ENCODE measurements at regions not wholly inside any gene's neighbourhood (a gene's known extent, or its start where the extent isn't known, plus 50 kb on each side); places are given as distances from the start of the nearest gene placed in this dataset.

DNA sequence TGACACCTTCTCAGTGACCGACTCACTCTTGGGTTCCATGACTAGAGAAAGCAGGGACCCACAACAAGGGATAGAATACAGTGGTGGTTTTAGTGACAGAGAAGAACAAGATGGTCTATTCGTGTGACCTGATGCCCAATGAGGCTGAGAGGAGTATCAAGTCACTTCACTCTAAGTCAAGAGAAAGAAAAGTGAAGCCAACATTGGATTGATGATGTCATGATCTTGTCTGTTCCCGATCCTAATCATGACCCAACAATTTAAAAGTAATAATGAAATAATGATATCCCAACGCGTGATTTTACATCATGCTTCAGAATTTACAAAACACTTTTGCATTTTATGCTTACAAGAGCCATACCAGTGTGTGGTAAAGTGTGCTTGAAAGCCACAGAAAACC lies 155.6 kb upstream of the POU3F3 start:
- TF ChIP-seq, protein P1, sequence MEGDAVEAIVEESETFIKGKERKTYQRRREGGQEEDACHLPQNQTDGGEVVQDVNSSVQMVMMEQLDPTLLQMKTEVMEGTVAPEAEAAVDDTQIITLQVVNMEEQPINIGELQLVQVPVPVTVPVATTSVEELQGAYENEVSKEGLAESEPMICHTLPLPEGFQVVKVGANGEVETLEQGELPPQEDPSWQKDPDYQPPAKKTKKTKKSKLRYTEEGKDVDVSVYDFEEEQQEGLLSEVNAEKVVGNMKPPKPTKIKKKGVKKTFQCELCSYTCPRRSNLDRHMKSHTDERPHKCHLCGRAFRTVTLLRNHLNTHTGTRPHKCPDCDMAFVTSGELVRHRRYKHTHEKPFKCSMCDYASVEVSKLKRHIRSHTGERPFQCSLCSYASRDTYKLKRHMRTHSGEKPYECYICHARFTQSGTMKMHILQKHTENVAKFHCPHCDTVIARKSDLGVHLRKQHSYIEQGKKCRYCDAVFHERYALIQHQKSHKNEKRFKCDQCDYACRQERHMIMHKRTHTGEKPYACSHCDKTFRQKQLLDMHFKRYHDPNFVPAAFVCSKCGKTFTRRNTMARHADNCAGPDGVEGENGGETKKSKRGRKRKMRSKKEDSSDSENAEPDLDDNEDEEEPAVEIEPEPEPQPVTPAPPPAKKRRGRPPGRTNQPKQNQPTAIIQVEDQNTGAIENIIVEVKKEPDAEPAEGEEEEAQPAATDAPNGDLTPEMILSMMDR (IDR thresholded peaks at IDR 0.05; ENCODE audit: low read length): no peak
- TF ChIP-seq EZH2 (optimal IDR thresholded peaks at IDR 0.05; ENCODE audit: low read depth, low read length) (no peak), EZH2phosphoT487 (IDR thresholded peaks at IDR 0.05; ENCODE audit: low read length) (no peak)
- Histone ChIP-seq H3K27me3 (replicated peaks; ENCODE audit: insufficient read depth, low read length) (no peaks in the 10 kb centered on the region), H3K36me3 (replicated peaks; ENCODE audit: insufficient read depth, low read length) (no peaks in the 10 kb centered on the region), H3K4me2 (ENCODE audit: low read depth, low read length) (no peak overlapping the region), H3K9ac (ENCODE audit: low read length) (no peak overlapping the region), H3K9me3 (replicated peaks; ENCODE audit: insufficient read depth, low read length) (no peaks in the 10 kb centered on the region), H2AFZ (ENCODE audit: low read length) (no peak overlapping the region), H4K20me1 (ENCODE audit: insufficient read depth, low read length) (no peaks in the 10 kb centered on the region), H3K4me3 (ENCODE audit: low read length) (no peak overlapping the region), H3K79me2 (ENCODE audit: low read length) (no peaks in the 10 kb centered on the region), H3F3A (ENCODE audit: insufficient read depth, low read length) (no peaks in the 10 kb centered on the region), H3K9me2 (replicated peaks; ENCODE audit: insufficient read depth, low read length) (no peaks in the 10 kb centered on the region), H3K4me1 (ENCODE audit: low read length) (no peaks in the 10 kb centered on the region), H3K27ac (ENCODE audit: low read length) (no peak overlapping the region)
- no peak for DNase-seq

DNA sequence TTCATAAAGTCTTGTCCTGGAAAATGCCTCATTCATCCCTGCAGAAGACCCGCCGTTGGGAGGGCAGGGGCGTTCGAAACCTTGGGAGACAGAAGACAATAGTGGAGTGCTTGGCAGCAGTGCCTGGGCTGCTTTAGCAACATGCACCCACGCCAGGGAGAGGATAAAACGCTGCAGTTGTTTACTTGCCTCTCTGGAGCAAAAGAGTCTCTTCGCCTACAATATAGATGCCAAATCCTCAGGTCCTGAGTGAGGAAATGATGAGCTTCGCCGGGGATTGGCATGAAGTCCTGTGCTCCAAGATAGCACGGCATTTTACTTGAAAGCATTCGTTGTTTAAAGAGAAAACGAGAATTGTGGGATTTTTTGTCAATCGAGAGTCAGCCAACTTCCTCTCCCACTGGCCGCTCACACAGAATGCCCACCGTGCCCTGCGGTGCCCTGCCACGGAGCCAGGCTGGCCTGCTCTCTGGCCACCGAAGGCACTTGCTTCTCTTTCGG lies 152.5 kb upstream of the POU3F3 start:
- H3K27me3 ChIP-seq (replicated peaks; ENCODE audit: insufficient read depth, low read length): no peaks in the 10 kb centered on the region
- TF ChIP-seq EZH2 (optimal IDR thresholded peaks at IDR 0.05; ENCODE audit: low read depth, low read length) (no peak), EZH2phosphoT487 (IDR thresholded peaks at IDR 0.05; ENCODE audit: low read length) (no peak)
- TF ChIP-seq, protein P1 (IDR thresholded peaks at IDR 0.05; ENCODE audit: low read length): no peak

DNA sequence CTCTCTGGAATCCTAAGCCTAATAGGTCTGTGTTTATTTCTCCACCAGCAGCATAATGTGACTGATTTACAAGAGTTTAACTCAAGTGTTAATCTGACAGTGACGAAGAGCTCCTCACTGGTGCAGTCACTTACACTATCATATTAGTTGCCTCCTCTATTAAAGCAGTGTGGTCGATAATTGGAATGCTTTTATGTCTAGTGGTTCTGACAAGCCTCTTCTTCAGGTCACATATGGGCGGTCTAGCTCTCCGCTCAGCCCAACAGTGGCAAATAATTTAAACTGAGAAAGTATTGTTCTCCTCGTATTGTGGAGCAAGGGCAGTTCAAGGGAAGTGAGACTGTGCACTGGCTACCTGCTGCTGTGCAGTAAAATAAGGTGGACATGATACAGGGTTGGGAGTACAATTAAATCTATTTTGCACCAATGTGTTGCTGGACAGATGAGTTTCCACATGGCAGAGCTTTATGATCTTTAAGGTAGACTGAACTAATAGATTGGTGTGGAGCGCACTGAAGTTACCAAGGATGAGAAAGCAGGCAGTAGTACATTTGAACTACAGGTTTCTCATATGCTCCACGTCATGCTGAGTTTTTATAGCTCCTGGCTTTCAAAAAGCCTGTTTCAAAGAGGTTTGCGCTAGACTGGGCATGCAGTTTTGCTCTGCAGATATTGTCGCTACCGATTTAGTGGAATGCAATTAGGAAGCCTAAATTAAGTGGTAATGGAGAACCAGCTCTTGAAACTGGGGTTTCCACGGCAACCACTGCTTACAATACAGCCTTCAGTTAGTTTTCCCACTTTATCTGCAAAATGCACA lies 151.7 kb upstream of the POU3F3 start:
- H3K9me3 ChIP-seq (replicated peaks; ENCODE audit: insufficient read depth, low read length): no peaks in the 10 kb centered on the region
- no peaks in the 10 kb centered on the region for H4K20me1 ChIP-seq (ENCODE audit: insufficient read depth, low read length)
- H3K4me2 ChIP-seq (ENCODE audit: low read depth, low read length): no peak overlapping the region
- H3K9me2 ChIP-seq (replicated peaks; ENCODE audit: insufficient read depth, low read length): no peaks in the 10 kb centered on the region
- DNase-seq: no peak
- no peaks in the 10 kb centered on the region for H3K79me2 ChIP-seq (ENCODE audit: low read length)
- no peaks in the 10 kb centered on the region for H3K4me1 ChIP-seq (ENCODE audit: low read length)
- H3F3A ChIP-seq (ENCODE audit: insufficient read depth, low read length): no peaks in the 10 kb centered on the region
- H2AFZ ChIP-seq (ENCODE audit: low read length): no peak overlapping the region
- TF ChIP-seq, protein P1 (IDR thresholded peaks at IDR 0.05; ENCODE audit: low read length): no peak
- no peak for TF ChIP-seq EZH2 (optimal IDR thresholded peaks at IDR 0.05; ENCODE audit: low read depth, low read length)
- no peak for TF ChIP-seq EZH2phosphoT487 (IDR thresholded peaks at IDR 0.05; ENCODE audit: low read length)
- H3K36me3 ChIP-seq (replicated peaks; ENCODE audit: insufficient read depth, low read length): no peaks in the 10 kb centered on the region
- no peaks in the 10 kb centered on the region for H3K27me3 ChIP-seq (replicated peaks; ENCODE audit: insufficient read depth, low read length)
- H3K4me3 ChIP-seq (ENCODE audit: low read length): no peak overlapping the region
- no peak overlapping the region for H3K27ac ChIP-seq (ENCODE audit: low read length)
- H3K9ac ChIP-seq (ENCODE audit: low read length): no peak overlapping the region

More for the DNA sequence above, 152.5 kb upstream of the POU3F3 start:
- H3K36me3 ChIP-seq (replicated peaks; ENCODE audit: insufficient read depth, low read length): no peaks in the 10 kb centered on the region
- no peak overlapping the region for H3K4me2 ChIP-seq (ENCODE audit: low read depth, low read length)
- H3K4me1 ChIP-seq (ENCODE audit: low read length): no peaks in the 10 kb centered on the region
- no peak overlapping the region for H3K4me3 ChIP-seq (ENCODE audit: low read length)
- H3K79me2 ChIP-seq (ENCODE audit: low read length): no peaks in the 10 kb centered on the region
- H3K9me2 ChIP-seq (replicated peaks; ENCODE audit: insufficient read depth, low read length): no peaks in the 10 kb centered on the region
- no peaks in the 10 kb centered on the region for H4K20me1 ChIP-seq (ENCODE audit: insufficient read depth, low read length)
- no peak overlapping the region for H2AFZ ChIP-seq (ENCODE audit: low read length)
- DNase-seq: no peak
- no peak overlapping the region for H3K27ac ChIP-seq (ENCODE audit: low read length)
- no peaks in the 10 kb centered on the region for H3F3A ChIP-seq (ENCODE audit: insufficient read depth, low read length)
- H3K9me3 ChIP-seq (replicated peaks; ENCODE audit: insufficient read depth, low read length): no peaks in the 10 kb centered on the region
- no peak overlapping the region for H3K9ac ChIP-seq (ENCODE audit: low read length)

All from MM.1S (cell line).